HUES48 (cell line): ENCODE measurements at regions not wholly inside any gene's neighbourhood (a gene's known extent, or its start where the extent isn't known, plus 50 kb on each side); places are given as distances from the start of the nearest gene placed in this dataset.

ENCODE experiments used
- H3K27ac ChIP-seq: one replicate; pipeline ENCODE4 v1.7.0; 2013; ENCODE audit warnings: low read depth, low read length, inconsistent platforms
- H3K27me3 ChIP-seq: 2 replicates; pipeline ENCODE4 v1.6.1; 2013; ENCODE audit warnings: mild to moderate bottlenecking, low read length; ENCODE audit not compliant: control insufficient read depth, insufficient read depth
- H3K36me3 ChIP-seq: 2 replicates; pipeline ENCODE4 v1.6.1; 2013; ENCODE audit warnings: low read length; ENCODE audit not compliant: control insufficient read depth, insufficient read depth
- H3K4me1 ChIP-seq: 2 replicates; pipeline ENCODE4 v1.6.1; 2013; ENCODE audit warnings: mild to moderate bottlenecking, low read length; ENCODE audit not compliant: control insufficient read depth, insufficient read depth
- H3K4me3 ChIP-seq: 2 replicates; pipeline ENCODE4 v1.5.1; 2013; ENCODE audit warnings: mild to moderate bottlenecking, low read depth, low read length
- H3K9ac ChIP-seq: 2 replicates; pipeline ENCODE4 v1.6.1; 2013; ENCODE audit warnings: mild to moderate bottlenecking, low read depth, low read length, moderate library complexity
- H3K9me3 ChIP-seq: 2 replicates; pipeline ENCODE4 v1.6.1; 2013; ENCODE audit warnings: low read length; ENCODE audit not compliant: control insufficient read depth, insufficient read depth

DNA sequence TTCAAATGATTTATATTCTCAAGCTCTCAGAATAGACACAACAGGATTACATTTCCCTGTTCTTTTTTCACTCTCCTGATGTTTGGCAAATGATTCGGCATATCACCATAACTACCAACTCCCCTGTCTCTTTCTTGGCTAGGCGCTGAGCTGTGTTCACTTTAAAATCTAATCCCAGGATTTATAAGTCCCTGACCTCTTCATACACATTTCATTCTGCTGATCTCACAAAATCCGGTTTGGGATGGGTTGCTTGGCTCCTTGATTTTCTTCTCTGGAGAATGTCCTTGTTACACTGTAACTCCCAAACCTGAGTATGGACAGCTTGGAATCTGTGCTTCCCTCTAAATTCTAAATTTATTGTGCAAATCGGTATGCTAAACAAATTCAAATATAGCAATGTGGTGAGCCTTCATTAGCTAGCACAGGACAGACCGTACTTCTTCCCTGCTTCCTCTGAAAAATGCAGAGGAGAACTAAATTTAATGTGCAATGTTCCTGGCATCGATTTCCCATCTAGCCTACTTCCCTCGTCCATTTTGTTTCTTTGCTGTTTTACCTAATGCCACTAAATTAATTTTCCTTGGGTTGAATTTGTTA is 858.5 kb upstream of the FAT3 start:
- Histone ChIP-seq H3K9me3 (no peaks in the 10 kb centered on the region), H3K4me3 (no peak overlapping the region), H3K4me1 (no peaks in the 10 kb centered on the region), H3K9ac (no peak overlapping the region), H3K27ac (no peak overlapping the region), H3K27me3 (no peaks in the 10 kb centered on the region), H3K36me3 (no peaks in the 10 kb centered on the region)

DNA sequence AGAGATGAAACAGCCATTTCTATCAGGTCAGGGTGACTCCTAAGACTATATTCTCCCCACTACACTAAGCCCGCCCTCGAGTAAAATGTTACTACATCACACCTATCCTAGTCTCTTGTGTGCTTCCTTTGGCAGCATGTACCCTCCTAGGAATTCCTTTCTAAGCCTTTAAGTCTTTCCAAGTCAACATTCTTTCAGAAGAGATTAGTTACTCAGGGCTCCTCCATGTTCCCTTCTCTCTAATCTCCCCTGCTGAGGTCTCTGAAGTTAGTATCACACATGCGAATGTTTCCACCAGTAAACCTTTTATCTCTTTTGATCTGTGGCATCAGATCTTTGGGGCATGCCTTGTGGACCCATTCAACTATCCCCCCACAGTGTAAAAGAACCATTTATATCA is 873.7 kb upstream of the FAT3 start:
- no peaks in the 10 kb centered on the region for H3K36me3 ChIP-seq
- H3K4me3 ChIP-seq = no peak overlapping the region
- H3K4me1 ChIP-seq = no peaks in the 10 kb centered on the region
- no peak overlapping the region for H3K27ac ChIP-seq
- H3K27me3 ChIP-seq = no peaks in the 10 kb centered on the region
- H3K9me3 ChIP-seq = no peaks in the 10 kb centered on the region
- no peak overlapping the region for H3K9ac ChIP-seq

DNA sequence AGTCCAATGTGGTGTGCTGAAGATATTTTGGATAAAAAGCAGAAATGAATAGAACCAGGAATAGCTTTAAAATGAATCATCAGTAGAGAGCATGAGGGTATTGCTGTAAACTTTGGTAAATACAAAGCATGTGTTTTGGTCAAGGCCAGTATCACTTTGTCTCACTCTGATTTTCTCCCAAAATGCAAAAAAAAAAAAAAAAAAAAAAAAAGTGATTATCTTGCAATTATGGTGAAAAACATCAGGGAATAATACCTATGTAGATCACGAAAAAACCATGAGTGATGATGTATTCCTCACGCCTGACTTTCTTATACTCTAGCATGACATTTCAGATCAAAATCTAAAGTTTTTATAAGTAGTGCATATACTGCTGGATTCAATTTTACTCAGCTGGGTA is 897.9 kb upstream of the FAT3 start:
- Histone ChIP-seq H3K9me3 (peaks cover 10% of the 10 kb centered on the region), H3K4me3 (no peak overlapping the region), H3K9ac (no peak overlapping the region), H3K4me1 (no peaks in the 10 kb centered on the region), H3K27ac (no peak overlapping the region), H3K27me3 (no peaks in the 10 kb centered on the region), H3K36me3 (no peaks in the 10 kb centered on the region)

DNA sequence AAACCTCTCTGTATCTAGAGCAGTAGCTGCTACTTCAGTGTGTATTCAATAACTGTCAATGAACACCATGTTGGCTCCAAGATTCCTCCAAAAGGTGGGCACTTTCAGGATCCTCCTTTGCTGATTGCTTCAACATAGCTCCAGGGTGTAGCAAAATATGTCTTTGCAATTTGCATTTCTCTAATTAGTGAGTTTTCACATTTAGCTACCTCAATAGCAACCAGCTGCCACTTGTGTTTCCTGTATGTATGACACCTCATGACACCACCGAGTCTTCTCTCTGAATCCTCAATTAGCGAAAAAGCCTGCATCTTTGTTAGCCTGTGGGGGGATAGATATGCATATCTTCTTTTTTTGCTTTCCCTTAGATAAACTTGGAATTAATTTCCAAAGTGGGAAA is 898.3 kb upstream of the FAT3 start:
- no peak overlapping the region for H3K27ac ChIP-seq

DNA sequence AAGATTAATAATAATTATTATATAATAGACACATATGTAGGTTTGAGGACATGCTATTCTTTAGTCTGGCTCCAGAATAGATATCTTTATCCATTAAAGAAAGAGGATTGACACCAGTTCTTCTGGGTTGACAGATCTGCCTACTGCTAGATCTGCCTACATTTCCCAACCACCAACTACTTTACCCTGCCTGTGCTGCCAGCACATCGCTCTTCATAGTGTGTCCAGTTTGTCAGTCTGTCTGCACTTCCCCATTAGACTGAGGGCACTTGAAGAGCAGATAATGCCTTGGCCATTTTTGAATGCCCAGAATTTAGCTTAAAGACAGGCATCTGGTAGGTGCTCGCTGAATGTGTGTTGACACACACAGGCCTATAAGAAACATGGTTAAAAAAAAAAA is 910.1 kb upstream of the FAT3 start:
- Histone ChIP-seq H3K9me3 (no peaks in the 10 kb centered on the region), H3K27me3 (no peaks in the 10 kb centered on the region), H3K4me3 (no peak overlapping the region), H3K27ac (no peak overlapping the region), H3K4me1 (no peaks in the 10 kb centered on the region), H3K36me3 (no peaks in the 10 kb centered on the region), H3K9ac (no peak overlapping the region)

More for the DNA sequence above, 898.3 kb upstream of the FAT3 start:
- H3K36me3 ChIP-seq = no peaks in the 10 kb centered on the region
- H3K9ac ChIP-seq = no peak overlapping the region
- H3K4me3 ChIP-seq = no peak overlapping the region
- no peaks in the 10 kb centered on the region for H3K4me1 ChIP-seq
- peaks cover 10% of the 10 kb centered on the region for H3K9me3 ChIP-seq
- H3K27me3 ChIP-seq = no peaks in the 10 kb centered on the region

DNA sequence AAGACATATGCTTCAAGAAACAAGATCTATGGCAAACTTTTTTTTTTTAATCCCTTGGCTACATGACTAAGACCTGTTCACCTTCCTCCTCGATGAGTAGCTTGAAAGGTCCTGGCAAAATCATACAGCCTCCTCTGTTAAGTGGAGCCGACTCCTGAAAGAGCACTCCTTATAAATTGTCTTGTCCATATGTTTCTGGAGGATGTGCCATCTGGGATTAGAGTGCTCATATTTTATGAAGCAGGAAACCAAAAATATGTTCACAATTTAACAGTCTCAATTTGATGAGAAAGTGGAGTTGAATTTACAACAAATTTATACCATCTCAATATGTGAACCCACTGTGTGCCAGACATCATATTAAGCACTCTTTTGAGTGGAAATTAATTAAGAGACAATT is 912.1 kb upstream of the FAT3 start:
- no peaks in the 10 kb centered on the region for H3K9me3 ChIP-seq
- H3K4me1 ChIP-seq = no peaks in the 10 kb centered on the region
- H3K36me3 ChIP-seq = no peaks in the 10 kb centered on the region

DNA sequence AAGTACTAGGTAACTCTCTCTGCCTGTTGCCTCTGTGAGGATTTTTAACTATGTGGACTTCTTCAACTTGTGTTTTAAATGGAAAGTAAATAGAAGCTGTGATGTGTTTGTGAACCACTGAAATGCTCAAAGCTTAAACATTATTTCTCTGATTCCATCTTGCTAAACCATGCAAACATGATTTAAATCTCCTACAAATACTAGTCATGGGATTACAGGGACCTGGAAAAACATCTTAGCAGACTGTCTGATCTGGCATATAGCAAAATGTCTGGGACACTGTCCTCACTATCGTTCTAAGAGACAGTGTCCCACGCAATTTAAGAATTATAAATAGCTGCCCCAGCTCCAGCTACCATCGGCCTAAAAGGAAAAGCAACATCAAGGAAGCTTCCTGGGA is 914.5 kb upstream of the FAT3 start:
- Histone ChIP-seq H3K4me1 (peaks cover 7% of the 10 kb centered on the region; the same call in 1 of the 2 replicates), H3K4me3 (no peak overlapping the region), H3K9me3 (no peaks in the 10 kb centered on the region), H3K27me3 (no peaks in the 10 kb centered on the region), H3K36me3 (no peaks in the 10 kb centered on the region), H3K27ac (no peak overlapping the region), H3K9ac (no peak overlapping the region)

More for the DNA sequence above, 912.1 kb upstream of the FAT3 start:
- Histone ChIP-seq H3K9ac (no peak overlapping the region), H3K27ac (no peak overlapping the region), H3K4me3 (no peak overlapping the region), H3K27me3 (no peaks in the 10 kb centered on the region)

DNA sequence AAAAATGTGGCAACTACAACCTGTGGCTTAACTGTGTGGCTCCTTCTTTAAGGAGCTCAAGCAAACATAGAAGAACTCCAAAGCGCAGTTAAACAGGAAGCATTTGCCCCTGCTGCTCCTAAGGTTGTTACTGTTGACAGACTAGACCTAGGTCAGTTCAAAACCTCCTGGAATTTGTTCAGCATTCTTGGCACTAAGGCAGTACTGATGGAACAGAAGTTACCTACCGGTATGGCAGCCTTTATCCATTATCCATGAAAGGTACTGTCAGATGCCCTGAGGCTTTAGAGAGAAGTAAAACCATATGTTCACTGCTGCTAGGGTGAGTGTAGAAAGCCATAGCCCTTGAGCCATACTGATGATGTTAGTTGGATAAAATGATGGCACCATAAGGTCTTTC is 916.5 kb upstream of the FAT3 start:
- H3K27ac ChIP-seq = no peak overlapping the region
- H3K27me3 ChIP-seq = no peaks in the 10 kb centered on the region
- H3K4me3 ChIP-seq = no peak overlapping the region
- peaks cover 9% of the 10 kb centered on the region; the same call in 1 of the 2 replicates for H3K4me1 ChIP-seq
- H3K9me3 ChIP-seq = no peaks in the 10 kb centered on the region
- no peak overlapping the region for H3K9ac ChIP-seq
- H3K36me3 ChIP-seq = no peaks in the 10 kb centered on the region

DNA sequence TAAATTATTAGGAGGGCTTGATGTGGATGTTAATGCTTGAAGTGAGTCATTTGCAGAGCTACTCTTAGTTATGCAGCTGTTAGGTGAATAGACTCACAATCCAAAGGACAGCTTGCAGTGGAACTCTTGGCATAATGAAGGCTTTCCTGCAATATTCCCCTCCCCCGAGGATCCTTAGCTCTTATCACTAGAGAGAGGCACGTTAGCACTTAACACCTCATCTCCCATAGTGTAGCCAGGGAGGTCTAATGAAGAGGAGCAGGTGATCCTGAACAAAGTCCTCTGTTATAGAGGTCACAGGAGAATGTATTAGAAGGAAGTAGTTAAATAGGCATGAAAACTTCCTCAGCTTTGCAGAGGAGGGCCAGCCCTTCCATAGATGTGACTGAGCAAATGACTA is 919.2 kb upstream of the FAT3 start:
- H3K9me3 ChIP-seq = no peaks in the 10 kb centered on the region
- H3K9ac ChIP-seq = no peak overlapping the region
- H3K27ac ChIP-seq = no peak overlapping the region
- H3K4me3 ChIP-seq = no peak overlapping the region
- H3K27me3 ChIP-seq = no peaks in the 10 kb centered on the region
- peaks cover 9% of the 10 kb centered on the region; the same call in 1 of the 2 replicates for H3K4me1 ChIP-seq
- H3K36me3 ChIP-seq = no peaks in the 10 kb centered on the region

DNA sequence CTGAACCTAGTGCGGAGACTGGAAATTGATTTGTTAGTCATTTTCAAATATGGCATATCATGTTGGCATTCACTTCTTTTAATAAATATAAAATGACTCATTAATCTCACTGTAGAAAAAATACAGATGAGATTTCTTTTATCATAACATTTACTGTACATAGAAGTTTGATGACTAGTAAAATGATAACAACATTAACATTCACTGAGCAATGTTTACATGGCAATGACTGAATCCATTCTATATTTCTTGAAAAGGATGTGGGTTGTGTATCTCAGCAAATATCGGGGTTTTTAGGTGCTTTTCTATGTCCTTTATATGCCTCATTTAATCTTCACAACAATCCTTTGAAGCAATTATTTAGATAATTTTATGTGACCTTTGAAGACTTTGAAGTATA is 920.9 kb upstream of the FAT3 start:
- Histone ChIP-seq H3K27ac (no peak overlapping the region), H3K36me3 (no peaks in the 10 kb centered on the region), H3K9ac (no peak overlapping the region), H3K4me1 (peaks cover 9% of the 10 kb centered on the region; the same call in 1 of the 2 replicates), H3K9me3 (no peaks in the 10 kb centered on the region), H3K4me3 (no peak overlapping the region), H3K27me3 (no peaks in the 10 kb centered on the region)

DNA sequence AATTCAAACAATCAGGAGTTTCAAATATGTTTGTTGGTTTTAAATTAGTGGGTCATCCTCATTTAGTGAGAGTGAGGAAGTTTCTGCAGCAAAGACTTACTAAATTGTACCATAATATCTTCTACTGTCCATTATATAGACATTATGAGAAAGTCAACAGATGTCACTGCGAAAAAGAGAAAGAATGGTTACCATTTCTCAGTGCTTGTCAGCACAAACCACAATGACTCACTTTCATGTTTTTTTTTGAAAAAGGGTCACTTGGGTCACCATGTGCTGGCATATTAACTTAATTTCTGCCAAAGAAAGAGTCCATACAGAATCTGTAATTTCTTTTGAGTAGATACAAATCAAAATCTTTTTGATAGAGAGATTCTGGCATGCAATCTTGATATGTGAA is 924.6 kb upstream of the FAT3 start:
- H3K9me3 ChIP-seq = no peaks in the 10 kb centered on the region
- H3K27me3 ChIP-seq = no peaks in the 10 kb centered on the region

More for the DNA sequence above, 924.6 kb upstream of the FAT3 start:
- H3K36me3 ChIP-seq = no peaks in the 10 kb centered on the region
- H3K9ac ChIP-seq = no peak overlapping the region
- H3K4me1 ChIP-seq = 0 out of 2 replicates have a peak, but pooled peaks cover 1% of the 10 kb centered on the region
- H3K27ac ChIP-seq = no peak overlapping the region
- H3K4me3 ChIP-seq = no peak overlapping the region
